ENCODE measurements at regions not wholly inside any gene's neighbourhood (a gene's known extent, or its start where the extent isn't known, plus 50 kb on each side); places are given as distances from the start of the nearest gene placed in this dataset.

DNA sequence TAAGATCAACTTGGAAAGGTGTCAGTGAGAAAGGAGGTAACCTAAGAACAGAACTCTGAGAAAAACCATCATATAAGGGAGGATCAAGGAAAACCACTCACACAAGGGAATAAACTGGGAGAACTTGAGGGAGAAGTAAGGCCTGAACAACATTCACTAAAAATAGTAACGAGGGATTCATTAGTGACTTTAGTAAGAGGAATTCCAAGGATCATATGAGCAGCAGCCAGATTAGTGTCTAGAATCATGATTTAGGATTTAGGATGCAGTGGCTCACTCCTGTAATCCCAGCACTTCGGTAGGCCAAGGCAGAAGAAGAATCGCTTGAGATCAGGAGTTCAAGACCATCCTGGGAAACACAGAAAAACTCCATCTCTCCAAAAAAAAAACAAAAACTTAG, 376.5 kb upstream of the MARCKS start:
- TF ChIP-seq, protein P1, sequence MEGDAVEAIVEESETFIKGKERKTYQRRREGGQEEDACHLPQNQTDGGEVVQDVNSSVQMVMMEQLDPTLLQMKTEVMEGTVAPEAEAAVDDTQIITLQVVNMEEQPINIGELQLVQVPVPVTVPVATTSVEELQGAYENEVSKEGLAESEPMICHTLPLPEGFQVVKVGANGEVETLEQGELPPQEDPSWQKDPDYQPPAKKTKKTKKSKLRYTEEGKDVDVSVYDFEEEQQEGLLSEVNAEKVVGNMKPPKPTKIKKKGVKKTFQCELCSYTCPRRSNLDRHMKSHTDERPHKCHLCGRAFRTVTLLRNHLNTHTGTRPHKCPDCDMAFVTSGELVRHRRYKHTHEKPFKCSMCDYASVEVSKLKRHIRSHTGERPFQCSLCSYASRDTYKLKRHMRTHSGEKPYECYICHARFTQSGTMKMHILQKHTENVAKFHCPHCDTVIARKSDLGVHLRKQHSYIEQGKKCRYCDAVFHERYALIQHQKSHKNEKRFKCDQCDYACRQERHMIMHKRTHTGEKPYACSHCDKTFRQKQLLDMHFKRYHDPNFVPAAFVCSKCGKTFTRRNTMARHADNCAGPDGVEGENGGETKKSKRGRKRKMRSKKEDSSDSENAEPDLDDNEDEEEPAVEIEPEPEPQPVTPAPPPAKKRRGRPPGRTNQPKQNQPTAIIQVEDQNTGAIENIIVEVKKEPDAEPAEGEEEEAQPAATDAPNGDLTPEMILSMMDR (IDR thresholded peaks at IDR 0.05; ENCODE audit: low read length), result no peak
- no peak for TF ChIP-seq EZH2 (IDR thresholded peaks at IDR 0.05; ENCODE audit: borderline replicate concordance, low read length)
